Pons (tissue), 1 donor: ENCODE measurements at regions not wholly inside any gene's neighbourhood (a gene's known extent, or its start where the extent isn't known, plus 50 kb on each side); places are given as distances from the start of the nearest gene placed in this dataset.
"Not testable (repeated sequence)": the region's sequence is repeated elsewhere in the genome, so short reads cannot be mapped to it uniquely, and the experiment has no call there.

Source experiments
- DNase-seq: peaks from one replicate; pipeline ENCODE4 v3.0.0-alpha.2; 2016; ENCODE audit warnings: low spot score

DNA sequence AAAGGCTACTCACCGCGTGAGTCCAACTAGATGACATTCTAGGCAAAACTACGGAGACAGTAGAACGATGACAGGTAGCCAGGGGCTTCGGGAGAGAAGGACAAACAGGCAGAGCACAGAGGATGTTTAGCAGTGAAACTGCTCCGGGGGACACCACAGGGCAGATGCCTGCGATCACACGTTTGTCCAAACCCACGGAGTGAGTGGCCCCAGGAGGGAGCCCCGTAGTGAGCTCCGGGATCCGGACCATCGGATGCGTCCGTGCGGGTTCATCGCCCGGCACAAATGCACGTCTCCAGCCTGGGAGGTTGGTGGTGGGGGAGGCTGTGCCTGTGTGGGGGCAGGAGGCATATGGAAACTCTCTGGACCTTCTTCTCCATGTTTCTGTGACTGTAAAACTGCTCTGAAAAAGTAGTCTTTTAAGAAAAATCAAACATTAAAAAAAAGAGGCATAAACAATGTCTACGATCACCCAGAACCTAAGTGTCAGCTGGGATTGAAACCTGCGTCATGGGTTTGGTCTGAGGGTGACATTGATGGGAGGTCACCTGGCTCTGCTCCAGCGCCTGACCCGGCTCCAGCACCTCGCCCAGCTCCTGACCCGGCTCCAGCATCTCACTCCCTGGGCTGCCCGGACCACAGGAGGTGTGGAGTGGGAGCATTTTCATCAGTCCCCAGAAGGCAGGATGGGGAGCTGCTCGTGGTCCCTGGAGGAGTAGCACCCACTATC, 83.0 kb upstream of the CTDP1 start:
- DNase-seq, result no peak

- no peak for DNase-seq
Measured at GRCh38 chr18:79597176-79597830, 82.3 kb upstream of the CTDP1 start.

- DNase-seq, result no peak
Measured at GRCh38 chr18:79597831-79598632, 81.6 kb upstream of the CTDP1 start.

DNA sequence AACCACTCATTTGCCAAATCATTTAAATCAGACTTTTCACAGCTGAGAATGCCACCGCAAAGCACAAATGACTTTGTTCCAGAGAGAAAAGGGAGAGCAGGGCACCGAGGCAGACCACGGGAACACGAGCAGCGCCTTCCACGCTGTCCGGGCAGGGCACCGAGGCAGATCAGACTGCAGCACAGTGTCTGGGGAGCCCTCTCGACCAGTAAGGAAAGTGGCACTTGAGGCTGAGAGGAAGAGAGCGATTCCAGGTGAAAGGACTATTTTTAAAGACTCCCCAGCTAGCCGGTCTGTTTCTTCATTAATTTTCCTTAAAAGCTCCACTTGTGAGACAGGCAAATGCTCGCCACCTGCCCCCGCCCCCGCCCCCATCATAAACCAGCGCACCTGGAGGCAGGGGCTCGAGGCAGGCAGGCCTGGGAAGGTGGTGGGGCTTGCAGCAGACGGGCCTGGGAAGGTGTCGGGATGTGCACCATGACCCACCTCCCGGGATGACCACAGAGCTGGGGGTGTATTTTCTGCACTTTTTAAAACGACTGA, 80.9 kb upstream of the CTDP1 start:
- DNase-seq, result no peak

DNA sequence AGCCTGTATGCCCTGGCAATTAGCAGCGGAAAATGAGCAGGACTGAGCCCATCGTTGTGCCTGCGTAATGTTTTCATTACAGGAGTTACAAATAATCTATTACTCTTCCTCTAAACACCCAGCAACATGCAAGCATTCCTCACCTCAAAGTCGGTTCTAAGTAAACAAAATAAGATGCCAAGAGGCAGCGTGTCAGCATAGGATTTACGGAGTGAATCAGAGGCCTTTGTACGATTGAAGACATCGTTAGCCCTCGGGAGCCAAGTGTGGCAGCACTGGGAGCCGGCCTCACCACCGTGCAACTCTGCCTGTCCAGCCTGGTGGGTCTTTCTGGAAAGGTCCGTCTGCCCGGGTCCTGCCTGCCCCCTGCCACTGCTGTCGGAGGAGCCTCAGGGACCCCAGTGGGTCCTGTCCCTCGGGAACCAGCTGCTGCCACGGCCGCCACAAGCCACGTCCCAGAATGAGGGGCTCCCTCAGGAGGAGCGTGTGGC, 80.1 kb upstream of the CTDP1 start:
- DNase-seq, result no peak

GRCh38 chr18:79600141-79600540, 79.5 kb upstream of the CTDP1 start:
- no peak for DNase-seq

DNA sequence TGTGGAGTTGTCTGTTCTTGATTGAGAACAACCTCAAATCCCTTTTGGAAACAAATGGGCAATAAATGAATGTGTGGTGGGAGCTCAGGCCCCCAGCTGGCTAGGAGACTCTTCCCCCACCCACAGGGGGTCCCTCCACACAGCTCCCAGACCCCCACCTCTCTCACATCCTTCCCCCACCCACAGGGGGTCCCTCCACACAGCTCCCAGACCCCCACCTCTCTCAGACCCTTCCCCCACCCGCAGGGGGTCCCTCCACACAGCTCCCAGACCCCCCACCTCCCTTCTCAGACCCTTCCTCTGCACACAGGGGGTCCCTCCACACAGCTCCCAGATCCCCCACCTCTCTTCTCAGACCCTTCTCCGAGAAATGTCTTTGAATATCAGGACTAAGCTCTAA, 79.0 kb upstream of the CTDP1 start:
- no peak for DNase-seq

DNA sequence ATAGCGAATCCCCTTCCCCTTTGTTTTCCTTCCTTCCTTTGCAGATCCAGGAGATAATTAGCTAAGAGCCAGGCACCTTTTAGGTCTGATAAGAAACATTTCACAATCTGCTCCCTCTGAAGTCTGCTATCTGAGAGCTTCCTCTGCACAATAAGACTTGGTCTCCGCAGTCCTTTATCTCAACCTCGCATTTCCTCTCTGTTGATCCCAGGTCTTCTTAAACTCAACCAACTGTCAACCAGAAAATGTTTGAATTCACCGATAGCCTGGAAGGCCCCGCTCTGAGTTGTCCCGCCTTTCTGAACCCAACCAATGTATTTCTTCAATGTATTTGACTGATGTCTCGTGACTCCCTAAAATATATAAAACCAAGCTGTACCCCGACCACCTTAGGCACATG, 78.4 kb upstream of the CTDP1 start:
- no peak for DNase-seq

DNA sequence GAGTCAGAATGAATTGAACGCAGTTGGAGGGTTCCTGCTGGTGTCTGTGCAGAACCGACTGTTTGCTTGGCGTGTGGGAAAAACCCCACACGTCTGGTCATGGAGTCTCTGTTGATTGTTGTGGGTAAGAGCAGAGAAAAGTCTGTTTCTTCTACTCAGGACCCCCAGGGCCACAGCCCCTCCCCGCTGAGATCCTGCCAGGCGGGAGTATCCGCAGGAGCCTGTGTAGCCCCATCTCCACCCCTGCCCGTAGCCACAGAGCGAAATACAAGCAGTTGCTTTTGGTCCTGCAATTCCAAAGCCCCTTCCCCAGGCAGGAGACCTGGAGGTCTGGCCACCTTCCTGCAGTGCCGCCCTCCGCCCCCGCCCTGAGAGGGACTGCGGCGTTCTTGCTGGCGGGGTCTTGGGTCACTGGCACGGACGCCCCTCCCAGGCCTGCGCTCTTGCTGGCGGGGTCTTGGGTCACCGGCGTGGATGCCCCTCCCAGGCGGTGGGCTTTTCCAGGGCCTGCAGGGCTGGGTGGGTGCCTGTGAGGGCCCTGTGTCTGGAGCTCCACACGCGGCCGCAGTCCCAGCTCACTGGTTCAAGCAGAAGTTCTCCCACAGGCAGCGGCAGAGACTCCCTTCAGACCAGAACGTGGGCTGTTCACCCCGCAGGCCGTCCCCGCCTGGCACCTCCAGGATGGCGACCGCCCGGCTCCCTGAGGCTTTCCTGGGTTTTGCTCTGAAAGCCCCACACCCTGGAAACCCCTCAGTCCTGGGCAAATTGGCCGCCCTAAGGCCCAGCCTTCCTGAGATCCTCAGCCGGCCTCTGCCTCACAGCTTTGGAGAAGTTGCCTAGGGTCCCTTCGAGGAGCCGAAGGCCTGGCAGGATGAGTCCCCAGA, 76.0 kb upstream of the CTDP1 start:
- DNase-seq, result no peak

DNA sequence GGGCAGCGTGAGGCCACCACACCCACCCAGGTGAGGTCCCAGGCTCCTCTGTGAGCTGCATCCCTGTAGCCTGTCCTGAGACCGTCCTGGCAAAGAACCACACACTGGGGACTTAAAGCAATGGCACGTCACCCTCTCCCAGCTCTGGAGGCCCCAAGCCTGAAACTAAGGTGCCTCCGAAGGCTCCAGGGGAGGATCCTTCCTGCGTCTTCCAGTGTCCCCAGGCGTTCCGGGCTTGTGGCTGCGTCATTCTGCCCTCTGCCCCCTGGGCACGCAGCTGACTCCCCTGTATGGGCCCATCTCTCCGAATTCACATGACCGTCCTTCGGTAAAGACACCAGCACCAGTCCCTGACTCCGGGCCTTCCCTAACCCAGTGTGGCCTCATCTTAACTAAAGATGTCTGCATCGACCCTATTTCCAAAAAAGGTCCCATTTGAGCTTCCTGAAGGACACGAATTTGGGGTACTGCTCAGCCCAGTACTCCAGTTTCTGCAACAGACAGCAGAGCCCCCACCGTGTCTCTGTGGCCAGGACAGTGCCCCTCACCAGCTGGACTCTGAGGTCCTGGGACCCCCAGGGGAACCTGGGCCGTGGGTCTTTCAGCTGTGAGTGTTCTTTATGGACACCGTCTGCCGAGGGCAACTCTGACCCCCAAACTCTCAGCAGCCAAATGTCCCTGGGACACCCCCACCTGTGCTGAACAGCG, 75.2 kb upstream of the CTDP1 start:
- DNase-seq, result no peak

GRCh38 chr18:79604913-79605880, 74.4 kb upstream of the CTDP1 start:
- DNase-seq, result no peak

GRCh38 chr18:79606071-79606470, 73.5 kb upstream of the CTDP1 start:
- not testable (repeated sequence) for DNase-seq

DNA sequence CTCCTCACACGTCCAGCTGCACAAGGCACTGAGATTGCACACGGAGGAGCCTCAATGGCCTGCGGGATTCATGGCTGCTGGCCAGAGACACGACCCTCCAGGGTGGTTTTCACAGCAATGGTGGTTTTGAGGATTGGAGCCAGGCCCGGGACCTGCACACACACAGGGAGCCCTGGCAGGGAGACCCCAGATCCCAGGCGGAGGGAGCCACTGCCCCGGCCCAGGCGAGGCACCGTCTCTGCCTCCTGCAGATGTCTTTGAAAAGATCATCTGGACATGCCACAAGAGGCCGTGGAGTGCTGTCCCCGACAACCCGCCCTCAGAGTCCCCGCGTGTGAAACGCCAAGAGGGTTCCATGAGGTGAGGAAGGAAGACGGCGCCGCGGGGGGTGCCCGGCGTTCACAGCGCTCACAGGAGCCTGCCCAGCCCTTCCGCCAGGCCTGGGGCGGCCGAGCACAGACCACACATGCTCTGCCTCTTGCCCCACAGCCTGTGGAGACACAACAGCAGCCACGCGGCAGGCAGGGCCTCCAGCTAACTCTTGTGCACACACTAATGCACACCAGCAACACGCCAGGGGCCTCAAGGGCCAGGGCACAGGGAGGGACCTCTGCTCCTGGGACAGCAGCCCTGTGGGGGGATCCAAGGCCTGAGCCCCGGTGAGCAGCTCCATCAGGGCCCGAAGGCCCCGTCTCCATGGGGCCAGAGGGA, 72.8 kb upstream of the CTDP1 start:
- no peak for DNase-seq

DNA sequence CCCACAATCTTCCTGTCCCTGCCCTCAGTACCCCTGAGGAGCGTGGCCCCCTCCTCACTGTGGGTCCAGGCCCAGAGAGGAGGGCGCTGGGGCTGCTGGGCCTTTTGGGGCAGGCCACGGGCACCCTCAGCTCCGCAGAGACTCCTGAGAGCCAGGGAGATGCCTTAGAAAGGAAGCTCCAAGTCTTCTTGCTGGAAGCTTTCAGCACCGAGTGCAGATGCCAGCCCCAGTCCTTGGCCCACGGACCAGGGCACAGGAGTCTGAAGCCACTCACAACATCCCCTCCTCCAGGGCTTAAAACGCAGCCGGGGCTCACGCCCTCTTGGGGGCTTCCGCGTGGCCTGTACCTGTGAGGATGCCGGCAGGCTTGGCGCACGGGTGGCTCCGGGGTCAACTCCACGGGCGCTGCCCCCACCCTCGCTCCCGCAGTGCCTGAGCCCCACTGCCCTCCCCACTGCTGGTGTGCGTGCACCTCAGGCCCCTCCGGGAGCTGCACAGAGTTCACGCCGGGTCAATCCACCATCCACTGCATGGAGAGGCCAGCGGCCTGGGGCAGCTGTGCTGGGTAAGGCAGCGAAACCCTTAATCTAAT, 72.1 kb upstream of the CTDP1 start:
- DNase-seq, result no peak

DNA sequence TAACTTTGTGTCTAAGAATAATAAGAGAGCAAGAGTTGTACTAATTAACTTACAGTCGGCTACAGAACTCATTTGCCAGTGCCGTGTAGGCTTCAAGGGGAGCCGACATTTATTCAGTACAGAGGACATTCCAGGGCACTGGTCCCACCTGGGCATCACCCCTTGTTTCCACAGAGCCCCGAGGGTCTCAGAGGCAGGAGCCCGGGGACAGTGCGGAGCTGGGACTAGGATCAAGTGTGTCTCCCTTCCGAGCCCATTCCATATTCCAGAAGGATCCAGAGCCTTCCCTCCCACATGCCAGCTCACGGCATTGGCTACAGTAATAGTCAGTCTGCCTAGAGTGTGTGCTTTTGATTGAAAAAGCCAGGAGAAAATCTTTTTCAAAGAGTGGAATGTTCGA, 71.5 kb upstream of the CTDP1 start:
- DNase-seq, result no peak

- no peak for DNase-seq
Measured at GRCh38 chr18:79608535-79608934, 71.1 kb upstream of the CTDP1 start.

GRCh38 chr18:79608999-79609461, 70.6 kb upstream of the CTDP1 start:
- DNase-seq, result no peak

DNA sequence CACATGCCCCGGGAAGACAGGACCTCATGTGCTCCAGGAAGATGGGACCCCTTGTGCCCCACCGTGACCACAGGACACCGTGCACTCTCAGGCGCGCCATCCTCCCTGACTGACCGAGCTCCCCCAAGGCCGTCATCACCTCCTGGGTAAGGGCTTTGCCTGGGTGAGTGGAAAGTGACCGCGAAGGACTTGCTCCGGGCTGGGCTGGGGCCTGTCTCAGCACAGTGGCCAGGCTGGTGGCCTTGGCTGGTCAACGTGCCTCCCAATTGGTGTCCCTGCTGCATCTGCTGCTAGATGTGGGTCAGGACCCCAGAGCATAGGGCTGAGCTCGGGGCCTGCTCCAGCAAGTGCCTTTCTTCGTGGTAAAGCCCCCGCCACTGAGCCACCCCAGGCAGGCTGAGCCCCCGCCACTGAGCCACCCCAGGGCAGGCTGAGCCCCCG, 69.7 kb upstream of the CTDP1 start:
- DNase-seq, result no peak
